Activated naive CD4-positive, alpha-beta T cell treated with anti-CD3 and anti-CD28 coated beads, Interleukin-2, amount 10 ng/mL, durations not matched to agents 7 days and 5 days (primary cell): ENCODE measurements at regions not wholly inside any gene's neighbourhood (a gene's known extent, or its start where the extent isn't known, plus 50 kb on each side); places are given as distances from the start of the nearest gene placed in this dataset.
"Not testable (repeated sequence)": the region's sequence is repeated elsewhere in the genome, so short reads cannot be mapped to it uniquely, and the experiment has no call there.

ENCODE experiments used
- CTCF ChIA-PET: fragments of 350-600 bp; sonication (Branson Sonifier 250); formaldehyde crosslinking; loops from one replicate; lab custom pipeline; 2021; ENCODE audit warnings: antibody characterized with exemption; lab: Charles Lee
- DNase-seq: peaks from one replicate; pipeline ENCODE4 v3.0.0-alpha.2; 2020
- H3K27ac Mint-ChIP-seq: one replicate; pipeline ENCODE4 v1.8.0; 2021; ENCODE audit warnings: mild to moderate bottlenecking, moderate library complexity, mixed read lengths
- H3K27me3 Mint-ChIP-seq: one replicate; pipeline ENCODE4 v1.8.0; 2021; ENCODE audit warnings: mild to moderate bottlenecking, mixed read lengths
- H3K36me3 Mint-ChIP-seq: one replicate; pipeline ENCODE4 v1.8.0; 2021; ENCODE audit warnings: mixed read lengths
- H3K4me1 Mint-ChIP-seq: one replicate; pipeline ENCODE4 v1.8.0; 2021; ENCODE audit warnings: mixed read lengths
- H3K4me3 Mint-ChIP-seq: one replicate; pipeline ENCODE4 v1.8.0; 2021; ENCODE audit warnings: mild to moderate bottlenecking, moderate library complexity, mixed read lengths
- H3K9me3 Mint-ChIP-seq: one replicate; pipeline ENCODE4 v1.8.0; 2021; ENCODE audit warnings: mixed read lengths

DNA sequence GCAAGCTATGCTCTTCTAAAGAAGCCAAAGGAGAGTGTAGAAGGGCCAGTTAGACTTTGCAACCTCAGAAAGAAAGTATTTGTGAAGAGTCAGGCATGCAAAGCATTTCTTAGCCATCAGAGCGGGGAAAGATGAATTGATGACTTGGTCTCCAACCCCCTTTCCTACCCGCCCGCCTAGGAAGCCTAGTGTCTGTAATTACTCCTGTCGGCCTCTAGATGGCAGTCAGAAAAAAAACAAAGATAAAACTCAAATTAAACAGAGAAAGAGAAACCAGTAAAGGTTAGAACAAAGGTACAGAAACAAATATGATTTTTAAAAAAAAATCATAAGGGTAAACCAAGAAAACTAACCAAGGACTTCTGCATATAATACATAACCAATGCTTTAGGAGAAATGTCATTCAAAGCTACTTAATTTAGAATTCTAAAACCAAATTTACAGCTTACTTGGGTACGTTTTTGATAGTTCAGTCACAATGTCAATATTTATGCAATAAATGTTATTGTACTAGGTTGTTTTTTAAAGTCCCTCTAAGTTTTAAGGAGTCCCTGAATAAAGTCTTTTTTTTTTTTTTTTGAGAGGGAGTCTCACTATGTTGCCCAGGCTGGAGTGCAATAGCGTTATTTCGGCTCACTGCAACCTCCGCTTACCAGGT, 97.6 kb downstream of the LYZL1 start:
- Mint-ChIP-seq H3K27me3 (peaks cover 41% of the 10 kb centered on the region), H3K27ac (no peak overlapping the region), H3K36me3 (no peaks in the 10 kb centered on the region), H3K9me3 (no peaks in the 10 kb centered on the region), H3K4me3 (no peak overlapping the region), H3K4me1 (peaks cover 4% of the 10 kb centered on the region)
- peak; percentile 29 for DNase-seq
- CTCF ChIA-PET, result interaction anchor here (0.6 to 2.2 kb wide), 10 partner anchors 23 to 961 kb away, joined by 3 to 7 read pairs (median 3); no protein-coding TSS in a partner anchor

DNA sequence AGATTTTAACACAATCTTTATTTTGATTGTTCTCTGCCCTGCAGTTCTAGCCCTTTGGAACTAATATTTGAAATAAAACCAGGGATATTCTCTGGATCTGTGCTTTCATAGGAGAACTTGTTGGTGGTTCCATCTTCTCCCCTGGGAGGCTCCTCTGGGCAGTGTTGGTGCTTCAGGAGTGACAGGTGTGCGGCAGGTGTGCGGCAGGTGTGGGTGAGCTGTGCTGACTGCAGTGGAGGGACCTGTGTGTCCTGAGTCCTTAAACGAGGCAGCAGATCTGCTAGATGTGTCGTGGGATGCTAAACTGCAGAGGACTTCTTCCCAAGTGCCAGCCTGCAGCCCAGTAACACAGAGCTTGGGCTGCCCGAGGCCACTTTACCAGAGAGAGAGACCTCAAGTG, 98.4 kb downstream of the LYZL1 start:
- no peaks in the 10 kb centered on the region for H3K36me3 Mint-ChIP-seq
- H3K4me1 Mint-ChIP-seq, result peaks cover 4% of the 10 kb centered on the region
- no peak for DNase-seq
- no peak overlapping the region for H3K27ac Mint-ChIP-seq
- H3K27me3 Mint-ChIP-seq, result peaks cover 36% of the 10 kb centered on the region
- CTCF ChIA-PET, result interaction anchor here (0.6 to 2.2 kb wide), 7 partner anchors 20 to 961 kb away, joined by 3 to 7 read pairs (median 4); no protein-coding TSS in a partner anchor
- H3K9me3 Mint-ChIP-seq, result no peaks in the 10 kb centered on the region
- no peak overlapping the region for H3K4me3 Mint-ChIP-seq

DNA sequence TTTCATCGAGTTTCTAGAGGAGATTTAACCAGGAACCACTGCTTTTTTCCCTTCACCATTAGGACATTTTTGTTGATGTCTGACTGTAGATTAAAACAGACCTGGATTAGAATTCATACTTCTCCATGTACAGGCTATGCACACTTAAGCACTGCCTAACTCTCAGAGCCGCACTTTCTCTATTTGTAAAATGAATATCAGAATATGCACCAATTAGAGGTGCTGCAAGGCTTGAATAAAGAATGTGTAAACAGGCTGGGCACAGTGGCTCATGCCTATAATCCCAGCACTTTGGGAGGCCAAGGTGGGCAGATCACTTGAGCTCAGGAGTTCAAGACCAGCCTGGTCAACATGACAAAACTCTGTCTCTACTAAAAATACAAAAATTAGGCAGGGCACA, 99.2 kb downstream of the LYZL1 start:
- peaks cover 28% of the 10 kb centered on the region for H3K27me3 Mint-ChIP-seq
- CTCF ChIA-PET, result interaction anchor here (1.4 kb wide), 1 partner anchor 20 kb away, joined by 3 read pairs; no protein-coding TSS in a partner anchor
- H3K4me3 Mint-ChIP-seq, H3K4me1 Mint-ChIP-seq, H3K36me3 Mint-ChIP-seq, DNase-seq, H3K27ac Mint-ChIP-seq, H3K9me3 Mint-ChIP-seq: not testable (repeated sequence)

DNA sequence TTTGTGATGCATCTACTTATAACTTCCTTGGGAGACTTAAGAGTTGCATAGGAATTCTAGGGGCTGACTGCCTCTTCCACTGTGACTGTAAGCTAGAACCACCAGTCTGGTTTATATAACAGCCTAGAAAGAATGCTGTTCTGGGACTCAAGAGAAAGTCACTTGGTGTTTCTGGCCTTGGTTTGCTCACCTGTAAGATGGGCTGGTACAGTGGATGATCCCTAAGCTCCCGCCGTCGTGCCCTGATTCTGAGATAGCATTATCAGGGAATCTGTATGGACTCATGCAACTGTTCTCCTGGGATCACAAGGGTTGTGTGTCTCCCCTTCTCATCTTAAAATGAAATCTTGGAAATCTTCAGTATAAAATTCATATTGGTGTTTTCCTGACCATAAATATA, 100.6 kb downstream of the LYZL1 start:
- no peaks in the 10 kb centered on the region for H3K4me1 Mint-ChIP-seq
- H3K4me3 Mint-ChIP-seq, result no peak overlapping the region
- no peaks in the 10 kb centered on the region for H3K36me3 Mint-ChIP-seq
- no peak overlapping the region for H3K27ac Mint-ChIP-seq
- H3K9me3 Mint-ChIP-seq, result no peaks in the 10 kb centered on the region
- H3K27me3 Mint-ChIP-seq, result peaks cover 19% of the 10 kb centered on the region
- CTCF ChIA-PET, result interaction anchor here (0.9 to 1.1 kb wide), 3 partner anchors 10 to 124 kb away, joined by 3 read pairs; no protein-coding TSS in a partner anchor
- no peak for DNase-seq

DNA sequence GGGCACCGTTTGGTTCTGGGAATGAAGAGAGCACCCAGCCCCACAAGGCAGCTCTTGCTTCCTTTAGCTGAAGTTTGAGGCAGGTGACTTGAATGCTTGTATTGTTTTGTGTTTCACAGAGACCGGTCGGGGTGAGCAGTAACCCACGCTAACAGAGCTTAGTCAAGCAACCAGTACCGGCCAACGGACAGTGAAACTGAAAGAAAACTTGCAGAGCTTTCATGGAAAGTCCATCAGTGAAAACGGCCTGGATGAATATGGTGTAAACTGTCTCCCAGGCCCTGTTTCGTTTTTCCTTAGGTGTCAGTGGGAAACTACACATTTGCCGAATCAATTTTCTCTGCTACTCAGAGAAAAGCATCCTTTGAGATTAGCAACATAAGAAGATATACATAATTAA, 101.1 kb downstream of the LYZL1 start:
- peaks cover 16% of the 10 kb centered on the region for H3K27me3 Mint-ChIP-seq
- H3K4me1 Mint-ChIP-seq, result no peaks in the 10 kb centered on the region
- no peak overlapping the region for H3K27ac Mint-ChIP-seq
- CTCF ChIA-PET, result interaction anchor here (0.9 to 1.1 kb wide), 3 partner anchors 10 to 123 kb away, joined by 3 read pairs; no protein-coding TSS in a partner anchor
- H3K9me3 Mint-ChIP-seq, result no peaks in the 10 kb centered on the region
- no peak overlapping the region for H3K4me3 Mint-ChIP-seq
- no peaks in the 10 kb centered on the region for H3K36me3 Mint-ChIP-seq
- DNase-seq, result no peak

DNA sequence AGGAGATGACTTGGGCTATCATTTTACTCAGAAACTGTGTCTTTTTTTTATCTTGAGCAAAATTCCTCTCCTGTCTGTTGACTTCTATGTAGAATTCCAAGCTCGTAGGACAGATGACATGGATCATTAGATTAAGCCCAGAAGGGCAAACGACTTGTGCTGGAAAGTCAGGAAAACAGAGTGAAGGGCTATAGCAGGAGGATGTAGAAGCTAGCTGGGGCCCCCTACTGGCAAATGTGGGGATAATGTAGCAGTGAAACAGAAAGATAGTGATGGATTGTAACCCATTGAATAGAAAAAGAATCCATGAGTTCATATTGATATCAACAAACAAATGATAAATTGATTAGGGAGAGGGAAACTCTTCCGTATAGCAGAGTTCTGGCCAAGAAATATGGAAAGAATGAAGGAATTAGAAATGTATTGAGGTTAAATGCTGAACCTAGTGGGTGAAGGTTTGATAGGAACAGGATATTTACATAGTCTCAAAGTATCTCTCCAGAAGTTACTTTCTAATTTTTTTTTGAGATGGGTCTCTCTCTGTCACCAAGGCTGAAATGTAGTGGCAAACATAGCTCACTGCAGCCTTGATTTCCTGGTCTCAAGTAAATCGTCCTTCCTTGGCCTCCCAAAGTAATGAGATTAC, 103.6 kb downstream of the LYZL1 start:
- no peaks in the 10 kb centered on the region for H3K9me3 Mint-ChIP-seq
- CTCF ChIA-PET, result interaction anchor here (0.8 to 2.4 kb wide), 7 partner anchors 10 to 504 kb away, joined by 3 to 20 read pairs (median 4); no protein-coding TSS in a partner anchor
- H3K4me3 Mint-ChIP-seq, result no peak overlapping the region
- DNase-seq, result peak; percentile 51
- no peaks in the 10 kb centered on the region for H3K36me3 Mint-ChIP-seq
- no peaks in the 10 kb centered on the region for H3K4me1 Mint-ChIP-seq
- H3K27ac Mint-ChIP-seq, result no peak overlapping the region
- H3K27me3 Mint-ChIP-seq, result peaks cover 25% of the 10 kb centered on the region

DNA sequence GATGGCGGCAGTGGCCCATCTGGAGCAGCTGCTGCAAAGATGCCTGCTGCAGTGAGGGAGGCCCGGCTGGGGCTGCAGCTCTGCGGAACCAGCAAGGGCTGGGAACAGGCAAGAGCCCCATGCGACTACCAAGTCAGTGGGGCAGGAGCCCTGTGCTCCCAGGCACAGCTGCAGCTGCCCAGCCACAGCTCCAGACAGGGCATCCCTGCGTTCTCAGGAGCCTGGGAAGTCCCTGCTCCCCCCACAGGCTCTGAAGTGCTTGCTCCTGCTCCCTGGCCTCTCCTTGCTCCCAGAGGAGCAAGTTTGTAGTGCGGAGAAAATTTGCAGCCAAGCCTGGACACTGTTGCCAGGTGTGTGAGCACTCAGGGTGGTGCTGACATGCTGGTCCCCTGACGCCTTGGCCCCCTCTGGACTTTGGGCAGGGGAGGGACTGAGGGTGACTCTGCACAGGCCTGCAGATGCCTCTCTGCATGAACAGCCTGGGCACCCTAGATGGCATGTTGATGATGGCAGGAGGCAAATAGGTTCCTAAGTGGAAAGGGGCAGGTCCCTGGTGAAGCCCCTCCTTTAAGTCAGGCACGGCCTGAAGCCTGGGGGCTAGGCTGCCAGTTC, 105.6 kb downstream of the LYZL1 start:
- H3K27me3 Mint-ChIP-seq, result peaks cover 20% of the 10 kb centered on the region

DNA sequence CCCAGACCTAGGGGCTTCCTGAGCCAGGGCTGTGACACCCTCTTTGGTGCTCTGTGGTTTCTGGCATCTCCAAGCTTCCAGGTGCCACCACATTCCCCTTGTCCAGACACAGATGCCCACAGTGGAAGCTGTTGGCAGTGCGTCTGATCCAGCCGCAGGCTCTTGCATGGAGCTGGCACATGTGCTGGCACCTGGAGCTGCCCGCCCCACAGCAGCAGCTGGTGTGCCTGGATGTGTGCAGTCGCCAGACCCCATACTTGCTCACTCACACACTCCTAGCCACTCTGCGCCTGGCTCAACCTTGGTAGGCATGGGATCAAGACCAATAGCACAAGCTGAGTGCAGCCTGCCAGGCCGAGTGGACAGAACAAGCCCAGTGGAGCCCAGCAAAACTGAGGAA, 106.5 kb downstream of the LYZL1 start:
- no peaks in the 10 kb centered on the region for H3K36me3 Mint-ChIP-seq
- CTCF ChIA-PET, result interaction anchor here (0.9 to 1.7 kb wide), 4 partner anchors 8 to 118 kb away, joined by 3 to 5 read pairs (median 3); no protein-coding TSS in a partner anchor
- H3K4me1 Mint-ChIP-seq, result no peaks in the 10 kb centered on the region
- H3K4me3 Mint-ChIP-seq, result no peak overlapping the region
- H3K27ac Mint-ChIP-seq, result no peak overlapping the region
- H3K9me3 Mint-ChIP-seq, result no peaks in the 10 kb centered on the region
- peaks cover 23% of the 10 kb centered on the region for H3K27me3 Mint-ChIP-seq
- no peak for DNase-seq

More for the DNA sequence above, 105.6 kb downstream of the LYZL1 start:
- H3K27ac Mint-ChIP-seq, result no peak overlapping the region
- no peak overlapping the region for H3K4me3 Mint-ChIP-seq
- H3K4me1 Mint-ChIP-seq, result no peaks in the 10 kb centered on the region
- no peak for DNase-seq
- CTCF ChIA-PET, result interaction anchor here (0.9 to 1.7 kb wide), 6 partner anchors 9 to 123 kb away, joined by 3 to 5 read pairs (median 3); no protein-coding TSS in a partner anchor
- H3K9me3 Mint-ChIP-seq, result no peaks in the 10 kb centered on the region
- H3K36me3 Mint-ChIP-seq, result no peaks in the 10 kb centered on the region

DNA sequence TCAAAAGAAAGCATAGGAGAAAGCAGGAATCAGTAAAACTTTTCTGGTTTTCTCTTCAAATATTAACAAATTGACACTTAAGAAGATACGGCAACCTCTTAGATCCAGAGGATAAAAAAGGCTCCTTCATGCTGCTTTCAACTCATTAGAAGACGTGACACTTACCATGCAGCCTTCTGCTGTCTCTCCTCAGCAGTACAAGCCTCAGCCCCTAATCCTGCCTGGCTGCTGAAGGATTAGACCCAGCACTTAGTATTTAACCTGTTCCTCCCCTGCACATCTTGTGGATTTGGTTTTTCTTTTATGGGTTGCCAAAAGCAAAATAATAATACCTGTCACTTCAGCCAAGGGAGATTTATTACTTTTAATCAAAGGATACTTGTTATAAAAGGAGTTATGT, 108.4 kb downstream of the LYZL1 start:
- CTCF ChIA-PET, result no interaction called here
- no peak overlapping the region for H3K4me3 Mint-ChIP-seq
- H3K27ac Mint-ChIP-seq, result no peak overlapping the region

DNA sequence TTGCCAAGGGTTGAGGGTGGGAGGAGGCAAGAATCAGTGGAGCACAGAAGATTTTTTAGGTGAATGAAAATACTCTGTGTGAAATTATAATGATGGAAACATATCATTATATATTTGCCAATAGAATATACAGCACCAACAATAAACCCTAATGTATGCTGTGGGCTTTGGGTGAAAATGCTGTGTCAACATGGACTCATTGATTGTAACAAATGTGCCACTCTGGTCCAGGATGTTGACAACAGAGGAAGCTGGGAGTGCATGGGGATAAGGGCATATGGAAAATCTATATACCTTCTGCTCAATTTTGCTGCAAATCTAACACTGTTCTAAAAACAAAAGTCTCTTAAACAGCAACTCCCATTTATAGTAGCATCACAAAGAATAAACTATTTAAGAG, 114.3 kb downstream of the LYZL1 start:
- H3K27me3 Mint-ChIP-seq, result peaks cover 10% of the 10 kb centered on the region
- DNase-seq, result no peak
- no peak overlapping the region for H3K27ac Mint-ChIP-seq
- H3K4me1 Mint-ChIP-seq, result no peaks in the 10 kb centered on the region
- CTCF ChIA-PET, result interaction anchor here (0.6 to 1.3 kb wide), 3 partner anchors 8 to 265 kb away, joined by 3 to 6 read pairs (median 3); no protein-coding TSS in a partner anchor
- no peak overlapping the region for H3K4me3 Mint-ChIP-seq
- no peaks in the 10 kb centered on the region for H3K36me3 Mint-ChIP-seq
- peaks cover 11% of the 10 kb centered on the region for H3K9me3 Mint-ChIP-seq

More for the DNA sequence above, 108.4 kb downstream of the LYZL1 start:
- Mint-ChIP-seq H3K9me3 (peaks cover 4% of the 10 kb centered on the region), H3K36me3 (no peaks in the 10 kb centered on the region), H3K4me1 (no peaks in the 10 kb centered on the region), H3K27me3 (peaks cover 27% of the 10 kb centered on the region)
- DNase-seq, result no peak

DNA sequence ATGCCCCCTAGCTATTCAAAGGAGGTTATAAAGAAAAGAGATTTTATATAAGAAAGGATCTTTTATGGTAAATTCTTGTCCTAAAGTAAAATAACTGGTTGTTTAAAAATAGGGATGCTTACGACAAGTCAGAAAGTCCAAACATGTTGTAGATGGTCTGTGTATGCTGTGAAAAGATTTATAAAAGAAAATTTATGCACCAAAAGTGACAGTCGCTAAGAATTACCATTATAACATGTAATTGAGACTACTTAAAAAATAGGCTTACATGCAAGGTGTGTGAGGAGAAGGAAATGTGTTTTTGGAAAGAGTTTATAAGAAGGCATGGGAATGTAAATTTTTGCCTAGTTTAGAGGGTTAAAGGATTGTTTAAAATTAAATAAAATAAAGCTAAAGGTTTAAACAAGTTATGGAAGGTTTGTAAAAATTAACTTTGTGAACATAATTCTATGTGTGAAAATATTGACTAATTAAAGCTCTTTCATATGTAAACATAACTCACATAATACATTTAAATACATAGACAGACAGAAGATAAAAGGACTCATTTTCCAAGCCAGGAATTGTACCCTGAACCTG, 118.5 kb downstream of the LYZL1 start:
- Mint-ChIP-seq H3K4me1 (peaks cover 24% of the 10 kb centered on the region), H3K4me3 (no peak overlapping the region), H3K27me3 (no peaks in the 10 kb centered on the region), H3K27ac (no peak overlapping the region), H3K9me3 (peaks cover 6% of the 10 kb centered on the region), H3K36me3 (no peaks in the 10 kb centered on the region)
- CTCF ChIA-PET, result interaction anchor here (1.0 to 2.5 kb wide), 3 partner anchors 14 to 42 kb away, joined by 3 to 9 read pairs (median 4); no protein-coding TSS in a partner anchor
- DNase-seq, result no peak
